ENCODE measurements at regions not wholly inside any gene's neighbourhood (a gene's known extent, or its start where the extent isn't known, plus 50 kb on each side); places are given as distances from the start of the nearest gene placed in this dataset.

GRCh38 chr15:97406841-97407240, 553.7 kb upstream of the ARRDC4 start:
- TF ChIP-seq ZNF274 (IDR thresholded peaks at IDR 0.05; ENCODE audit: low read depth, low read length): no peak
- no peak for TF ChIP-seq YY1 (IDR thresholded peaks at IDR 0.05; ENCODE audit: insufficient read depth, insufficient read length)
